ENCODE measurements at regions not wholly inside any gene's neighbourhood (a gene's known extent, or its start where the extent isn't known, plus 50 kb on each side); places are given as distances from the start of the nearest gene placed in this dataset.
"Not testable (repeated sequence)": the region's sequence is repeated elsewhere in the genome, so short reads cannot be mapped to it uniquely, and the experiment has no call there.

DNA sequence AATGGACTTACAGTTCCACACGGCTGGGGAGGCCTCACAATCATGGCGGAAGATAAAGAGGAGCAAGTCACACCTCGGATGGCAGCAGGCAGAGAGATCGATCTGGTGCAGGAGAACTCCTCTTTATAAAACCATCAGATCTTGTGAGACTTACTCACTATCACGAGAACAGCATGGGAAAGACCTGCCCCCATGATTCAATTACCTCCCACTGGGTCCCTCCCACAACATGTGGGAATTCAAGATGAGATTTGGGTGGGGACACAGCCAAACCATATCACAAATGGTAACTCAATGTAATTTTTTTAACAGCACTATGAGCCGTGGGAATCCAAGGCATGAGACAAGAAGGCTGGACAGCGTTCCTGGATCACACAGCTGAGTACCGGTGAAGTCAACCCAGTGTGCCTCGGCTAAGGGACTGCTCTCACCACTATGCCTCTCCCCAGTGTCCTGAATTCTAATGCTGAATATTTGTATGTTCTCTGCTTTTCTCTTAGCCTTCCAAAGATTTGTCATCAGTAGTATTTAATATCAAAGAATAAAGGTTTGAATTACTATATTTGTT, 84.3 kb downstream of the IRS2 start:
- DNase-seq (ENCODE audit: low read depth): not testable (repeated sequence)

DNA sequence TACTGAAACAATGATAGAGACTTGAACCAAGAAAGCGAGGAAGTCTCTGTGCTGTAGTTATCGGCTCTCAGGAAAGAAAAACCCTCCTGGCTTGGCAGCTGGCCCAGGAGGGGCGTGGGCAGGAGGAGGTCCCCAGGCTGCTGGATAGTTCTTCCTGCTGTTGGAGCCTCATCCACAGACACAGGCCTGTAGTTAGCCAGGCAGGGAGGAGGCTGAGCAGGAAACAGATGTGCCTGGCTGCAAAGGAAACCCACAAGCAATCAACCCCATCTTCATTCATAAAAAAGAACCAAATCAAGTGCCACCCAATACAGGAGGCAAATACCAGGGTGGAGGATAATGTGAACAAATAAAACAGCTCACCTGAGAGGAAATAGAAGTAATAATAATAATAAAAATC, 86.2 kb downstream of the IRS2 start:
- peak; percentile 24 for DNase-seq (ENCODE audit: low read depth)

DNA sequence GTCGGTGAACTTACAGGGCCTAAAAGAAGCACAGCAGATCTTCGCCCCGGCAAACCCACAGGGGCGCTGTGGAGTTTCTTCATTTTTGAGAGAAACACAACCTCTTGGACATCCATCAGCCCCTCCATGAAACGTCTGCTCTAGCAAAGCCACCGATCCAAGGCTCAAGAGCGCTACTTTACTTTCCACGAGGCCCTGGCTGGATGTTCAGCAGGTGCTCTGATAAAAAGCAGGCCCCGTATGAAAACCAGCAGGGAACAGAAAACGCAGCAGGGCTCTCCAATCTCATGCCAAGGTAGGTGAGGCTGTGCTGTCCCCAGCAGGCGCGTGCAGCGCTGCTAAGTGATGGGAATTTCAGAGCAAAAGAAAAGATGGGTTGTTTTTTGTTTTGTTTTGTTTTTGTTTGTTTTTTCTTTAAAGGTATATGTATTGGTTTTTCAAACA, 86.7 kb downstream of the IRS2 start:
- no peak for DNase-seq (ENCODE audit: low read depth)

DNA sequence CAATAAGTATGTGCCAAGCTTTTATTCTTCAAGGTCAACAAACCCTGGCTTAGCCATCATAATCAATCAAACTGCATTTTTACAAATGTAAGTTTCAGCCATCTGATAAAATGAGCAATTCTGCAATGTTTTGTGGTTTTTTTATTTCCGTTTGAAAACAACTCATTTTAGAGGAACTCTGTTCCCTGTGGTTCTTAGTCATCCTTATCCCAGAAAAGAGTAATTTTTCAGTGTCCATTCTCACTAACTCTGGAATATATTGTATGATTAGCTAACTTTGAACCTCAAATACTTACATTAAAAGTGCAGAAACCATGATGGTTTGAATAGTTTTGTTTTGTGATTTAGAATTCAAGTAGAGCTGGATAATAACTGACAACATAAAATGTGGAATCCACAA, 87.6 kb downstream of the IRS2 start:
- DNase-seq (ENCODE audit: low read depth): no peak

DNA sequence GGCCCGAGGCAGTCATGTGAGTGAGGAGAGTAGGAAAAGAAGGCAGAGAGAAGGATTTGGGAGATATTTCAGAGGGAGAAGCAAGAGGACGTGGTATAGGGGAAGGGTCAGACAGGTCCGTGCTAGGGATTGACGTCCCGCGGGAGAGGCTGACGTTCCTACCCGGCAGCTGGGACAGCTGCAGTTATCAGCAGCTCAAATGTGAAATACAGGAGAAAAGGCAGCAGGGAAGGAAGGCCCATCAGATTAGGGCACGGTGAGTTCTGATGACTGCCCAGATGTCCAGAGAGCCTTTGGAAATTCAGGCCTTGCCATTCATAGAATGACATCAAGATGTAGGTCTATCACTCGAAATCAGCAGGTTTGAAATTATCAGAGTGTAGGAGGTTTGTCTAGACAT, 88.4 kb downstream of the IRS2 start:
- no peak for DNase-seq (ENCODE audit: low read depth)

DNA sequence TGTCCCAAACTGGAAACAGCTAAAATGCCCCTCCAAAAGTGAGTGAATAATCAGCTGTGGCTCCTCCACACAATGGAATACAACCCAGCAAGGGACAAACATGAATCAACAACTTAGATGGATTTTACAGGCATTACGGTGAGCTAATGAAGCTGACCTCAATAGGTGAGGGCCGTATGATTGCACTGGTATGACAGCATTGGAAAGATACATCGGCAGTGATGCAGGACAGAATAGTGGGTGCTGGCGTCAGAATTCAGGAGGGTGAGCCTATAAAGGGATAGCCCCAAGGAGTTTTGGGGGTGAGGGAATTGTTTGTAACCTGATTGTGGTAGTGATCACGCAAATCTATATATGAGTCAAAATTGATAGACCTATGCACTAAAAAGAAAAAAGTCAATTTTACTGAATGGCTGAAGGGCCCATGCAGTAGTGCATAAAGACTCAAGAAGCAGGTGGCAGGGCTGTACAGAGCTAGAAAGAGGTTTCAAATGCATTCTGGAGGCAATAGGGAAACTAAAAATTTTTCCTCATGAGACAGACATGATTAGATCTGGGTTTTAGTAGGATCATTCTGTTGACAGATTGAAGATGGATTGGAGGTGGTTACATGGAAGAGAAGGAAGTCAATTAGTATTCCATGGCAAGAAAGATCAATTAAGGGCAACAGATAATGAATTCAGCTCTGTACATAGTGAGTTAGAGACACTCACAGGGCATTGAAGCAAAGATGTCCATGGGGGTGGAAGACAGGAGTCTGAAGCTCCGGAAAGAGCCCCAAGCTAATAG, 90.8 kb downstream of the IRS2 start:
- no peak for DNase-seq (ENCODE audit: low read depth)

DNA sequence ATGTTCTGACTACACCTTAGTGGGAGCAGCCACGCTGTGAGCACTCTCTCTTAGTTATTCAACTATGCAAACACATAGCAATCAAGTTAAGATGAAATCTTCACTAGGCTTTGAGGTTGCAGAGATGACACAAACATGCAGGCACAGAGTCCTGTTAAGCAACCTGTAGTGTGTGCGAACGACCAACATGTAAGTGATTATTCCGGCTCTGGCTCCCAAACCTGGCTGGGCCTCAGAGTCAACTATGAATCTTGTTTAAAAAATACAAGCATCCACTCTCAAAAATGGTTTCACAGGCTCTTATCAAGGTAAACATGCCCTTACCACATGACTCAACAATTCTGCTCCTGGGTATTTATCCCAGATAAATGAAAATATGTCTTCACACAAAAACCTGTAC, 91.4 kb downstream of the IRS2 start:
- DNase-seq (ENCODE audit: low read depth): no peak

DNA sequence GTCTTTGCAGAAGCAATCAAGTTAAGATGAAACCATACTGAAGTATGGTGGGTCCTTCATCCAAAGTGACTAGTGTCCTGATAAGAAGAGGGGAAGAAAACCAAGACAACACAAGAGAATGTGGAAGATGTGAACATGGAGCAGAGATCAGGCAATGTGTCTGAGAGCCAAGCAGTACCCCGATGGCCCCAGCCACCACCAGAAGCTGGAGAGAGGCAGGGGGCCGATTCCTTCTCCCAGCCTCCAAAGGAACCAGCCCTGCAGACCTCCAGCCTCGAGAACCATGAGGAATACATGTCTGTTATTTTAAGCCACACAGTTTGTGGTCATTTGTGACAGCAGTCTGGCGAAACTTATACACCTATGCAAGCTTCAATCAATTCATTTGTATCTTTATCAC, 93.2 kb downstream of the IRS2 start:
- DNase-seq (ENCODE audit: low read depth): no peak

DNA sequence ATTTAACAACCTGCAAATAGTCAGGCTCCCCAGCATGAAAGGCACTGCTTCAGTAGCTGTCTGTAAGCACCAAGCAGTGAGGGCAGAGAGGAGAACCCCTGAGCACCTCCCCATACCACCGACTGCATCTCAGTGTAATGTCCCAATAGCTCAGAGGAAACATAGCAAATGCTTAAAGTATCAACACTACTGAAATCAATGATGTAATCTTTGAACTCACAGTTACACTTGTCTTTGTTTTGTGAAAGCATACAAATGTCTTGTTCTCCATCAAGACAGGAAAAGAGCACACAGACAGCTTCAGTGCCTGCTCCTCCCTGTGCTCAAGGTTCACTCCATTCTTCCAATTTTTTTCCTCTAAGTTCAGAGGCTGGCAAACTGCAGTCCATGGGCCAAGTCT, 94.7 kb downstream of the IRS2 start:
- no peak for DNase-seq (ENCODE audit: low read depth)

DNA sequence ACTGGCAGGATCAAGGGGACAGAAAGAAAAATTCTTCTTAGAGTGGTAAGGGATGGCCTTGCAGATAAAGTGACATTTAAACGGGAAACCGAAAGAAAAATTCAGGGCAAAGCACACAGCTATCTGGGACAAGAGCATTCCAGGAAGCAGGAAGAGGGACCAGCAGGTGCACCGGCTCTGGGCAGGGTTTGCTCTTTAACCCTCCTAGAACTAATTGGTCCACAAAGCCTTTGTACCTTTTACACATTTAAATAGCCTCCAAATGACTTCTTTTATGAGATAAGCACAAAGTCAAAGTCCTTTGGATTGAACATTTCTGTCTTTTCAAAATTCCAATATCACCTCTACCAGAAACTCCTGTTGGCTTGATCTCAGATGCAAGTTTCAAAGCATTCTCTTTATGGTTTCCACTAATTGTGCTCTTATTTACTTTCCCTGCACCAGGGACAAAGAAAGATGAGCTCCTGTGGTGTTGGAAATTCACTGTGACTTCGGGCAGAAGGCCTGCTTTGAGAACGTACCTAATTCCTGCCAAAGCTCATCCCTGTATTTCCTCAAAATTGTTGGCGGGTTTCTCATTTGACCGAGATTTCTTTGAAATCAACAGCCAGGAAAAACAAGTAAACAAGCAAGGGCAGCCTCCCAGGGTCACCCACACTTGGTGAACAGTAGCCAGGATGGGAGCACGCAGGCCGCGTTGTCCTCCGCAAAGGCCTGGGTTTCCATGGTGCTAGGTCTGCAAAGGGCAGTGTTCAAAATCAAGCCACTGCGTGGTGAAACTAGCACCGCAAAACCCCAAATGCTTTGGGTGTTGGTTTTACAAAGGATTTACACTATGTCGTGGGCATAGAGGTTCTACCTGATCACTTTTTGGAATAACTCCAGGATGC, 98.6 kb downstream of the IRS2 start:
- DNase-seq (ENCODE audit: low read depth): no peak

DNA sequence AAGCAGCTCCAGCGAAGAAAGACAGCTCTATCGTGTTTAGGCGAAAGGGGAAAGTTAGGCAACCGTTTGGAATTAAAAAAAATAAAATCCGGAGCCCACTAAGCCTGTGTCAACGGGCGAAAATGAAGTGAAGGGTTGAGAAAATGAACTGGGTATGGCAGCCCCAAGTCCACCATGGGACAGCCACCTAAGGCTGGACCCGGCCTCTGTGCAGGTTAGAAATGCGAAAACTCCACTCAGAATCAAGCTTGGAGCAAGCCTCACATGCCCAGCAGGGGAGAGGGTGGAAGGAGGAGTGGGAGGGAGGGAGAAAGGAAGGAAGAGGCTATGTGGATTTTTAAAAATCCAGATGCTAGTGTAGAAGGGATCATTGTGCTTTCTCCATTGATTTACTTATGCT, 101.2 kb downstream of the IRS2 start:
- no peak for DNase-seq (ENCODE audit: low read depth)

DNA sequence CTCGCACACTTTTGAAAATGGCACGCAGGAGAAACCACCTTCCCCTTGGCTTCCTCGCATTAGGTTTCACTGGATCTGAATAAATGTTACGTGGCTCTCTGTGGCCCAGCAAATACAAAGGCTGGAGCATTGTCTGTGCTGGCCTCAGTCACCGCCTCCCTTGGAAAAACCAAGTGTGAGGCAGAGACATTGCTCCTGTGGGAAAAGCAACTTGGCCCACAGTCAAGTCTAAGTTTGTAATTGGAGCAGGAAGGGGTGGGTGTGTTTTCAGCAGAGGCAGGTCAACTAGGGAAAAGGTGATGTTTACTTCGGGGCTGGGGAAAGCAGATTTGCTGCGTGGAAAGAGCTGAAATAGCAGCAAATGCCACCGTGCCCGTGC, 101.6 kb downstream of the IRS2 start:
- DNase-seq (ENCODE audit: low read depth): no peak

DNA sequence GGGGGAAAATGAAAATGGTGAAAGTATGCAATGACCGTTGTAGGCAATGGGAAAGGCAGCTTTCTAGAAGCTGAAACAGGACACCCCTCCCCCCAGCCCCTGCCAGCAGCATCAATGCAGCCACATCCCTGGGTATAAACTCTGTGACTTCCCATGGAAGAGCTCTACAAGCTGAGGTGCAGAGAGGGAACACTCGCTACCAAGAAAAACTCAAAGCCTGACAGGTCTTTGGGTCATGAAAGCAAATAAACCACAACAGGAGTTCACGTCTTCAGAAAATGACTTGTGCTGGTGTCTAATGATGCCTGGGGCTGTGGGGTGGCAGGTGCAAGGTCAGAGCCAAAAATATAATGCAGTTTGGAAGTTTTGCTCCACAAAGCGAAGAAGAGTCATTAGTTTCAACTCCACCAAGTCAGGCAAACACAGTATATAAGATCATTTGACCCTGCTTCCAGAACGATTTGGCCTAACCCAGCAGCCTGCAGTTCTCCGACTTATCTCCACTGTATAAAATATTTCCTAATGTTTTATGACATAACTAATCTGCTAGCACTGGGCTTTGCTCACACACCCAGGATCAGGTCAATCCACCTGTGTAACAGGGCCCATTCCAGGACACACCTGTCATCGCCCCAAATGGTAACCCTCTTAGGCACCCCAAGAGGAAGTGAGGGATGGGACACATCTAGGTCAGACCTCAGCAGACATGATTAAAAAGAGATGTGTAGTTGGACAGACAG, 102.1 kb downstream of the IRS2 start:
- no peak for DNase-seq (ENCODE audit: low read depth)

DNA sequence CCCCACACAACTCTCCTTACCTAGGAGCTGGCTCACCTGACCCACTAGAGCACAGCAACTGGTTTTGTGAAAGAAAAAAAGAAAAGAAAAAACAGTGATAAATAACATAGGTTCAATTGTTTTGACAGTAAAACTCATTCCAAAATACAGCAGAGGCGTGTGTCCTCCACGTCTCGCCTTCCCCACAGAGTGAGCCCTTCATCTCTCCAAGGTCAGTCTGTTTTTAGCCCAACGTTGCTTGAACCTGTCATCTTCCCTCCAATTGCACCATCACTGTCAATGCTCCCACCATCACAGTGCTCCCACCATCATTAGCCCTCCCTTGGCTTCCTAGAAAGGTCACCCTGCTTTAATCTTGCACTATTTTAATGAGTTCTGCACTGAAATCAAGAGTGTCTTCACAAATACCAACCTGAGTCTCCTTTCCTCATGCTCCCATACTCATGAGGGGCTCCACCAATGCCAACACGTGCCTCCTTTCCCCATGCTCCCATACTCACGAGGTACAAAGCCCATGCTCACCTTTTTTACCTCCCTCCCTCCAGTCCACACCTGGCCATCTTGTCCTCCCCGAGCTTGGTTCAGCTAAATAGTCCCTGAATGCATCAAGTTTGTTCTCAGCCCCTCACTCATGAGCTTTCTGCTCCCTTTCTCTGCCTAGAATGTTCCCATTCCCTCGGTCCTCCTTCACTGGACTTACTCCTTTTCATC, 103.7 kb downstream of the IRS2 start:
- DNase-seq (ENCODE audit: low read depth): no peak

DNA sequence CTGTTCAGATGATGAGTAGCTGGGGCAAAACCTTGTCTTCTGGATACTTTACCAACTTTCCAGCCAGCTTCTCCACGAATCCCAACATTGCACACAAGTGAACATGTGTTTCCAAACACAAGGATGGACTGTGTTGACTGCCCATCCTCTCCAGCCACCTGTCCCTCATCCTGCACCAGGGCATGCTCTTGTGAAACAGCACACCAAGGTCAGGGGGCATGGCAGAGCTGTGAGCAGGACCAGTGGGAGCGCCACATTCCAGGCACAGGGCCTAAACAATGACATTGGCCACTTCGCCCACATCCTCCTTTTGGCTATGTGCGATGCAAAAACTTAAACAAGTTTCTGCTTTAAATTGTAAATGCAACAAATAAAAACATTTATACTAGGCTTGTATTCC, 105.5 kb downstream of the IRS2 start:
- DNase-seq (ENCODE audit: low read depth): no peak

DNA sequence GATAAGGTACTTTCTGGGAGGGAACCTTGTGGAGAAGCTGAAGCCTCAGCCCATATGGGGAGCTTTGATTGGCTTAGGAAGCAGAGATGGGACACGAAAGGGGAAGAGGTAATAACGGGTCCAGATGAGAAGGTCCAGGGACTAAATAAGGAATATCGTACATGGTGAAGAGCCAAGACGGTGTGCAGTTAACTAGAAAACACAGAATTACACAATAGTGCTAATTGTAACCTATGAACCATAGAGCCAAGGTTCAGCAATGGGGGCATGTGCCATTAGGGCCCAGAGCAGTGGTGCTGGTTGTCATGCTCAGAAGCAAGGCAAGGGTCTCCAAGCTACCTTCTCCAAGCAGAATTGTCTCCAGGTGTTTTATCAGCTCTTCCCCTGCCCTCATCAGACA, 106.1 kb downstream of the IRS2 start:
- no peak for DNase-seq (ENCODE audit: low read depth)

DNA sequence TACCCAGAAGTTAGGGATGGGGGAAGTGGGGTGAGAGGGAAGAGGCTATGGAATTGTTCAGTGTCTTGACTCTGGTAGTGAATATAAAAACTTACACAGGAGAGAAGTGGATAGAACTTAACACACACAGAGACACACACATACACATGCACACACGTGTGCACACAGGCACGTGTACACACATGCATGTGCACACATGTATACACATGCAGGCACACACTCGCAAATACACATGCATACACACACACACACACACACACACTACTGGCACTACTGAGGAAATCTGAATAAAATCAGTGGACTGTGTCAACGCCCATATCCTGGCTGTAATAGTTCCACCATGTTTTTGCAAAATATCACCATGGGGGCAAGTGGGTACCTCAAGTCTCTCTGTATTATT, 107.9 kb downstream of the IRS2 start:
- DNase-seq (ENCODE audit: low read depth): no peak

DNA sequence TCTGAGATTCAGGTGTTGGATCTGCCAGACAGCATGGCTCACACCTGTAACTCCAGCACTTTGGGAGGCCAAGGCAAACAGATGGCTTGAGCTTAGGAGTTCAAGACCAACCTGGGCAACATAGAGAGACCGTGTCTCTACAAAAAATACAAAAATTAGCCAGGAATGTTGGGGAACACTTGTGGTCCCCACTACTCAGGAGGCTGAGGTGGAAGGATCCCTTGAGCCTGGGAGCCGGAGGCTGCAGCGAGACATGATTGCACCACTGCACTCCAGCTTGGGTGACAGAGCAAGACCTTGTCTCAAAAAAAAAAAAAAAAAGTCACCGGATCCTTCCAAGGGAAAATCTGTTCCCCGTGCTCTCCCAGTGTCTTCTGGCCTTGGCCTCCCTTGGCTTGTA, 109.2 kb downstream of the IRS2 start:
- DNase-seq (ENCODE audit: low read depth): no peak

DNA sequence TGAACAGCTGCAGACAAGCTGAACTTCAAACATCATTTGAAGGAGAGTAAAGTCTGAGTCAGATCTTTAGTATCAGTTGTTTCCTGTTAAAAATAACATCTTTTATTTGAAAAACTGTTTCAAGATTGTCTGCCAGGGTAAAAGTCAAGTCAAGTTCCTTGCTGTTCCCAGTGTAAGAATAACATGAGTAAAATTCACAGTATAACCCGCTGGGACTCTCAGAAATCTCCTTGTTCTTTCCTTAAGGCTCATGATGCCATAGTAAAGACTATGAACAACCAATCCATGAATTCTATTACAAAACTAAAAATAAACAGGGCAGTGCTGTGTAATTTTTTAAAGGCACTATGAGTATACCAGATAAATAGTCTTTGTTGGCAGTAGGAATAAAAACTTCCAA, 112.9 kb downstream of the IRS2 start:
- peak; percentile 49 for DNase-seq (ENCODE audit: low read depth)

DNA sequence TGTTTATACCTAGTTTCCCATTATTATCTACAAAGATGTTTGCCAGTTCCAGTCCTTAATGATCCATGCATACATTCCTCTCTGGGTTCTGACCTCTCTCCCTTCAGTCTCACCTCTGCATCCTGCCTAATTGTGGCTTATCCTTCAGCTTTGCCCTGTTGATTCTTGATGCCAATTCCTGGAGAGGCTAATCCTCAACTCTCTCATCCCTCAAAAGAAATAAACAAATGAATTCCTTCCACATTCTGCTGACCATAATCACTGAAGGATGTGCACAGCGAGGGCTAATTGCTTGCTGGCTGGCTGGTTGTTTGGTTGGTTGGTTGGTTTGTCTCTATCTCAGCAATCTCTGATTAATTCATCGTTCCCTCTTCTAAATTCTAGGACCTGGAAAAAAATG, 113.8 kb downstream of the IRS2 start:
- peak; percentile 64 for DNase-seq (ENCODE audit: low read depth)

DNA sequence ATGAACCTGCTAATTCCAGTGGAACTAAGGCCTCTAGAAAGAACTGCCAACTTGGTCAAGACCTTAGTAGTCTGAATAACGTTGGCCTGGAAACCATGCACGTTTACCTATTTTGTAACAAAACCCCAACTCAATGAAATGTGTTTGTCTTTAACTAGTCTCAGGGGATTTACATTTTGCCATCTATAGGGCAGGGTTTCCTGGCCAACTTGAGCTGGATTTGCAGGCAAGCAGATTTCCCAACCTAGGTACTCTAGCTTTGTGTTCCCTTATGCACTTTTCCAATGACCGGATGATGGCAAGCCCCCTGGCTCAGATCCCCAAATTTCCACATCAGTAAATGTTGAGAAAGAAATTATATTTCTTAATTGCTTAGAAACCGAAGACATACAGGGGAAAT, 114.5 kb downstream of the IRS2 start:
- peak; percentile 86 for DNase-seq (ENCODE audit: low read depth)

DNA sequence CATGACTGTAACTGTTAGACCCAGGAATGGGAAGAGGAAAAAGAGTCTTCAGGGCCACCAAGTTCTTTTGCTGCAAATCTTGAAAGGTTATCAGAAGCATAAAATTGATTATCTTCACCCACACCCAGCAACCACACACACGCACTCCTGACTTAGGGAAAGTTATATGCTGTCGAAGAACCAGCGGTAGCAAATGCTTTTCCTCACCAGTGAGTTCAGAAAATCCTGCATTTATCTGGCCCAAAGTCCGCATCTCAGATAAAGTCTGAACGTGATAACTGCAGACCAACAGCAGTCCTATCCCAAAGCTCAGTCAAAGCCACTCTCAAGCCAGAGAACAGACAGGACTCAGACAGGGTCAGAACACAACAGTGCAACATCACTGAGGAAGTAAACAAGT, 115.6 kb downstream of the IRS2 start:
- DNase-seq (ENCODE audit: low read depth): no peak

All from fibroblast of gingiva (primary cell).